HUDEP-2 (cell line): ENCODE measurements at regions not wholly inside any gene's neighbourhood (a gene's known extent, or its start where the extent isn't known, plus 50 kb on each side); places are given as distances from the start of the nearest gene placed in this dataset.

Experiments used
- DNase-seq, 76 experiments: peaks; one replicate each; lab custom pipeline; 2025; ENCODE audit not compliant: unreplicated experiment in 76 of 76; lab: John Stamatoyannopoulos, UW

GRCh38 chr6:126738146-126738545 is 380.3 kb upstream of the RSPO3 start:
- no peak for DNase-seq

GRCh38 chr6:126738641-126739040 is 379.8 kb upstream of the RSPO3 start:
- DNase-seq: no peak

GRCh38 chr6:126743076-126743475 is 375.4 kb upstream of the RSPO3 start:
- no peak for DNase-seq

DNA sequence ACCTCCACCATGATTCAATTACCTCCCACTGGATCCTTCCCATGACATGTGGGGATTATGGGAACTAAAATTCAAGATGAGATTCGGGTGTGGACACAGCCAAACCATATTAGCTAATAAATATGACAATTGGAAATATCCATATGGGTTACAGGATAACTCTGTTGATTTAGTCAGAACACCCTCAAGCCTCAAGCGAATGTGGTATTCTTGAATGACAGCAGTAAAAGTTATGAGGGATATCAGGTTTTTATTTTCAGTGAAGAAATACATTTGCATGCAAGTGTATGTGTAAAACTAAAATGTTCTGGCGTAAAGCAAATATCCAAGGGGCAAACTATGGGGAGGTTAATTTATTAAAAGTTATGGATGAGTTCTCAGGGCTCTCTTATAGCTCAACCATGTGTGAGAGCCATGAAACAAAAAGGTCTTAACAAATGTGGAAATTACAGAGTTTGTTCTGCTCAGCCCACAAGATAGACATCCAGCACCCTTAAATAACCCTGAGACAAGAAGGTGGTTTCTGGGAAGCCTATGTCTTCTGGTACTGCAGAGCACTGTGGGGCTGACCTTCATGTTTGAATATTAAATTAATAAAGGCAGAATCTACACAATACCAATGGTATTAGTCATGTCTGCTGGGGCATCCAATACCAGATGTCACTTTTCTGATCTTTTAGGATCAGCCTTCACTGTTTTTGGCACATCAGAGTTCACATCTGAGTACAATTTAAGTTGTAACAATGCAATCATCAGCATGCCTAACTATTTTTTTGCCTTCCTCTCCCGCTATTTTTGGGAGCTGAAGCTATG is 370.5 kb upstream of the RSPO3 start:
- no peak for DNase-seq

GRCh38 chr6:126753606-126754005 is 364.9 kb upstream of the RSPO3 start:
- no peak for DNase-seq

DNA sequence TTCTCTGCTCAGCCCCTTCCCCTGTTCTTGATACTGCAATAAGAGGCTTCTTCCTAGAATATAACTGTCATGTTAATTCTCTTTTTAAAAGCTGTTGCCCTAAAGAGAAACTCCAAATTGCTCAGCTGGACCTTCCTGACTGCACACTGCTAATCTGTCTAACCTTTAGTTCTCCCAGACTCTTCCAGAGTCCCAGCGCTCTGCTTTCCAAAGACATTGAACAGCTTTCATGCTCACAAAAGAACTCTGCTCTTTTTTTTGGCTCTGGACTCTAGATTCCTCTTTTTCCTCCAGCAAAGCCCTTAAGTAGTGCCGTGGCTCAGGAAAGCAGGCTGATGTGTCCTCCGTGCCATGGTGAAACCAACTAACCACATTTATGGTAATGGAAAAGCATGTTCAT is 356.6 kb upstream of the RSPO3 start:
- DNase-seq: no peak

DNA sequence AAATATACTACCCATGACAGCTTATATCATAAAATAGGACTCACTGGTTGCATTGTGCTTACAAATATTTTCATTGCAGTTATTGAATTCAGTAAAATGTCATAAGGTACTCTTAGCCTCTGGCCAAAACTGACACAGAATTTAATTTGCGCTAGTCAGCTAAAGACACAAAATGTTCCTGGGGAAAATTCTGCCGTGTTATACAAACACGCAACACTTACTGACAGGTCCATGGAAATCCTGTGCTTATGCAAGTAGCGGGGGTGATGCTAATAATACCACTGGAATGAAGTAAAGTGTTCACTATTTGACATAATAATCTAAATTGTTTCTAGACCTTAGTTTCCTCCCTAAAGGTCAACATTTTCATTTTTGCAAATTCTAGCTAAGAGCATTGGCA is 354.4 kb upstream of the RSPO3 start:
- no peak for DNase-seq

DNA sequence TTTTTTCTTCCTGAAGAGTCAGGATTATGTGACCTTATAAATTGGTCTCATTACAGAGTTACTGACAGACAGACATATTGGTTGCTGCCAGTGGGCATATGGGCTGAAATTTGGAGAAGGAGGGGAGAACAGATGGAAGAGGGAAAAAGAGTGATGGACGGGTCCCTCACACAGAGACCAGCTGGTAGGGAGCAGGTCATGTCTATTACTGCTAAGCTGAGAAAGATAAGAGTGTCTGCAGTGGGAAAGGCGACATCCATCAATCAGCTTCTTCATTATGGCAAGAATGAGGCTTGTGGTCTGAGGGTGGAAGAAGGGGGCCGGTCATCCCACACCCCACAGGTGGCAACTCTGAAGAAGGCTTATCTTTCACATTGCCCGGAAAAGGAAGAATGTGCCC is 353.8 kb upstream of the RSPO3 start:
- DNase-seq: no peak

- no peak for DNase-seq
These were observed 351.7 kb upstream of the RSPO3 start for GRCh38 chr6:126766820-126767219.

DNA sequence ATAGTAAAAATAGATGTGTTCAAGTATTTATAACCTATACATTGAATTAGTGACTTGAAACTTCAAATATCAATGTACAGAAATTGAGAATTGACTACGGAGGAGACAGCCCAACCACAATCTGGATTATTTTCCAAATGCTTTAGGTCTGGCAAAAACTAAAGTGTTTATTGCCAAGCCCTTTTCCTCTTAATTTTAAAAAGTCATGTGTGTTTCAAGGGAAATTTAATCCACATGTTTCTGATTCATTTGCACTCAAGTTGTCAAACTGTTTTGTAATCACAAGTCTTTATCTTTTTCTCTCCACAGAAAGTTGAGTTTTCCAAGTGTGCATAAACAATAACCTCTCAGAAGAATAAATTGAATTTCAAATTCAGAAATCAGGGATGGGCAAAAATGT is 350.8 kb upstream of the RSPO3 start:
- DNase-seq: no peak

GRCh38 chr6:126770176-126770575 is 348.3 kb upstream of the RSPO3 start:
- DNase-seq: no peak

GRCh38 chr6:126773112-126773805 is 345.2 kb upstream of the RSPO3 start:
- DNase-seq: no peak

DNA sequence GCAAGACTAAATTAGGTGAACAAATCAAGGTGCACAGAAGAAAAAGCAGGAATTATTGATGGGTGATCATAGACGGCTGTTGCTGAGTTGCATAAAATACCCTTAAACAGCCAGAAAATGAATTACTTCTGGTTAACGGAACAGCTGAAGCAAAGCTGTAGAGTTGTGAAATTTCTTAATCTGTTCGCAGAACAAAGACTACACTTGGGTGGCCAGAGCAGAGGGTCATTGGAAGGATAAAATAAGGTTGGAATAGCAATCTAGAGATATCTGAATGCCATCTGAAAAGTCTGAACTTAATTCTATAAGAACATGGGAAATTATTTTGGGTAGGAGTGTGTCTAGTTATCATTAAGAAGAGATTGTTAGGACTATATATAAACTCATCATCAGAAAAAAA is 339.1 kb upstream of the RSPO3 start:
- no peak for DNase-seq

DNA sequence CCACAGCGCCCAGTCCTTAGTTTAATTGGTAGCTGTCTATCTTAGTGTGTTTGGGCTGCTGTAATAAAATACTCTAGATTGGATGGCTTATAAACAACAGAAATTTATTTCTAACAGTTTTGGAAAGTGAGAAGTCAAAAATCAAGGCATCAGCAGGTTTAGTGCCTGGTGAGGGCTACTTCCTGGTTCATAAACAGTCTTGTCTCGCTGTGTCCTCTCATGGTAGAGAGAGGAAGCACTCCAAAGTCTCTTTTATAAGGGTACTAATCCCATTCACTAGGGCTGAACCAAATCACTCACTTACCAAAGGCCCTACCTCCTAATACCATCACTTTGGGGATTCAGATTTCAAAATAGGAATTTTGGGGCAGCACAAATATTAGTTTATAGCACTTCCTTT is 336.9 kb upstream of the RSPO3 start:
- DNase-seq: no peak

DNA sequence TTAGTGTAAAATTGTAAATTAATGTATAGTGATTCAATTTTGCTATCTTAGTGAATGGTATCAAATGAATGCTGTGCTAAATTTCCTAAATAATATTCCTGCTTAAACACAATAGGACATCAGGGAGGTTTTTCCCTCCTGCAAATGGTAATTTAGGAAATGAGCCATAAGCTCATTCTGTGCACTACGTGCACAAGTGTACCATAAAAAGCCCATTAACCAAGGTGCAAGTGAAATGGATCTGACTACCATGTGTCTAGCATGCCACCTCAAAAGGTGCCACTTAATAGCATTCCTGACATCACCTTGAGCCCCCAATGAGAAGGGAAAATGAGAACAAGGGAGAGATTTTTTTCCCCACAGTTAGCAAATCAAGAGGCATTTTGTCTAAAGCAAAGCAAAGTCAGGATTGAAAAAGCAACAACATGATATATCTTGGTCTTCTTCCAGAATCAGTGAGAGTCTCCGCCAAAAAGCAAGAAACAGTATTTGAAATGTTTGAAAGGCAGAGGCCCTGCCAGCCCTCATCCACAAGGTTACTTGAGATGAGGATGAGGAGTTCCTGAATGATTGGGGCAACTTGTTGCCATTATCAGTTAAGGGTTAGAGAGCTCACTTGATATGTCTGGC is 334.2 kb upstream of the RSPO3 start:
- DNase-seq: no peak

GRCh38 chr6:126786262-126786661 is 332.2 kb upstream of the RSPO3 start:
- no peak for DNase-seq

- no peak for DNase-seq
These were observed 330.8 kb upstream of the RSPO3 start for GRCh38 chr6:126787635-126788034.

DNA sequence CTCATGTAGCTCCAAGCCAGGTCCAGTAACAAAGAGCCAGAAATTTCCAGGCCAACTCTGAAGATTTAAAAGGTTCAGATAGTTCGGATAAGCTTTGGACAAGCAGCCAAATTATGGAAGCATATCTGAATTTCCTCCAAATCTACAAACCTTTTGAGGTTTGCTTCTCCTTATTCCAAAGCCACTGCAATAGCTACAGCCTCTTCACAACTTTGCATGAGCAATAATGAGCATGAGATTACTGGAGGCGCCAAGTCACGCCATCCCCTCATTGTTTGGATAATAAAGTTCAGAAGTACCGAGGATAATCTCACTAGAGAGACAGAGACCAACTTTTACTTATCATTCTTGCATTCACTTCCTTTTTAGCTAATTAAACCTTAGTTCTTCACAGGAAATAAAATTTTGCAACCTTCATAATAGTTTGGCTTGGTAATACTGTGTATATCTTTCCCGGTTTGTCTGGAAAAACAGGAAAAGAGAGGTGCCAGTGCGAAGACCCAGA is 329.6 kb upstream of the RSPO3 start:
- DNase-seq: no peak

DNA sequence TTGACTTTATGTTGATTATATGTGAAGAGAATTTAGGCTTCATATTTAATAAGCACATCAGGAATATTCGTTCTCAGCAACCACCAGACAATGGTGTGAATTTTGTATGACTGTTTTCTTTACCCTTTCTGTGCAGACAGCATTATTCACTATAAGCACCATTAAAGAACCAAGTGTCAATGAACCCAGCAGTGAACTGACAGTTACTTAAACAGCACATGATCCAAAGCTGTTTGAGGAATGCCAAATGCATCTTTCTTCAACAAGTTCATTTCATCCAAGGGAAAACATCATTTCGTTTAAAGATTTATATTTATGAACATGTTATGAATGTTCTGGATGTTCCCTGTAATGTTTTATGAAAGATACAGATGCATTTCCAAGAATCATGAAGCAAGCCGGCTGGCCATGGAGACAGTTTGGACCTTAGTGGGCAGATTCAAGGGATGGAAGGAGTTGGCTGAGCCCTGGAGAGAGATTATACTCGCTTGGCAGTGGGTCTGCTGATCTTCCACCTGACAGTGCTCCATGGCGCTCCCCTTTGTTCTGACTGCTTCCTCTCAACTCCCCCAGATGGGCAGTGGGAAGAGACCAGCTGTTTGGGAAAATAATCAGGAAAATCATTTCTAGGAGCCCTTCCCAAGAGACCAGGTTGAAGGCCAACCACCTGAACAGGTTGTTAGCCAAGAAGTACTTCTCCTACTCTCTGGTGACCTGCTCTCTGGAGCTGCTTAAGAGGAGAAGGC is 326.0 kb upstream of the RSPO3 start:
- DNase-seq: no peak

- no peak for DNase-seq
These were observed 323.3 kb upstream of the RSPO3 start for GRCh38 chr6:126795161-126795560.

DNA sequence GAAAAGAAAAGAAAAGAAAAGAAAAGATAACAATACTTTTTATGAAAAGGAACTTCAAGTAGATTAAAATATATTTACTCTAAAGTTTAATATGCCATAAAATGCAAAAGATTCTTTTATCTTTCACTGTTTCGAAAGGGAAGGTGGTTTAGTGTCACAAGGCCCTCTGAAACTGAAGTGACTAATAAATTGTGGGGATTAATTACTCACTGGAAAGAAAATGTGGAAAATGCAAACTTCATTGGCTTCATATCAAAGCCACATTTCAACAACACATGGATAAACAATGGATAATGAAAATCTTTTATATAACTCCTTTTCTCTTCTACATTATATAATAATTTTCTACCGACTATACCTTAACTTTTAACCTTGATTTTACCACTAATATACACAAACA is 320.5 kb upstream of the RSPO3 start:
- no peak for DNase-seq
